ENCODE measurements at regions not wholly inside any gene's neighbourhood (a gene's known extent, or its start where the extent isn't known, plus 50 kb on each side); places are given as distances from the start of the nearest gene placed in this dataset.

GRCh38 chr13:104132849-104133248 lies 1066.6 kb upstream of the SLC10A2 start:
- 58 to 69% (median 61%) methylated on average over 5 of the region's 5 CpGs for WGBS, 3 donors

GRCh38 chr13:104114101-104114500 lies 1047.9 kb upstream of the SLC10A2 start:
- H3K27ac ChIP-seq (ENCODE audit: low read depth in 1 of 3, low read length in 2 of 3) = no peak overlapping the region
- no peak for FAIRE-seq
- no peaks in the 10 kb centered on the region for H3K9me3 ChIP-seq (ENCODE audit: control insufficient read depth in 2 of 2, insufficient read depth in 1 of 2, low read depth in 1 of 2, low read length in 1 of 2)
- no peaks in the 10 kb centered on the region for H3K27me3 ChIP-seq (ENCODE audit: control insufficient read depth in 3 of 3, insufficient read depth in 3 of 3, low read length in 3 of 3)
- no peaks in the 10 kb centered on the region for H3K36me3 ChIP-seq (ENCODE audit: control insufficient read depth in 3 of 3, insufficient read depth in 2 of 3, low read depth in 1 of 3, low read length in 3 of 3)
- WGBS, 3 donors = 45 to 54% (median 48%) methylated on average over 5 of the region's 5 CpGs
- H3K4me1 ChIP-seq (ENCODE audit: control insufficient read depth in 3 of 3, insufficient read depth in 2 of 3, low read depth in 1 of 3, low read length in 2 of 3) = no peaks in the 10 kb centered on the region
- no peak overlapping the region for H3K4me3 ChIP-seq (ENCODE audit: low read depth in 1 of 3, low read length in 3 of 3)
- DNase-seq = no peak

More at GRCh38 chr13:104132849-104133248, 1066.6 kb upstream of the SLC10A2 start:
- no peaks in the 10 kb centered on the region for H3K36me3 ChIP-seq (ENCODE audit: control insufficient read depth in 3 of 3, insufficient read depth in 2 of 3, low read depth in 1 of 3, low read length in 3 of 3)
- no peaks in the 10 kb centered on the region for H3K4me1 ChIP-seq (ENCODE audit: control insufficient read depth in 3 of 3, insufficient read depth in 2 of 3, low read depth in 1 of 3, low read length in 2 of 3)
- H3K4me3 ChIP-seq (ENCODE audit: low read depth in 1 of 3, low read length in 3 of 3) = no peak overlapping the region
- H3K27me3 ChIP-seq (ENCODE audit: control insufficient read depth in 3 of 3, insufficient read depth in 3 of 3, low read length in 3 of 3) = no peaks in the 10 kb centered on the region
- DNase-seq = no peak
- no peak for FAIRE-seq
- no peaks in the 10 kb centered on the region for H3K9me3 ChIP-seq (ENCODE audit: control insufficient read depth in 2 of 2, insufficient read depth in 1 of 2, low read depth in 1 of 2, low read length in 1 of 2)
- H3K27ac ChIP-seq (ENCODE audit: low read depth in 1 of 3, low read length in 2 of 3) = no peak overlapping the region

DNA sequence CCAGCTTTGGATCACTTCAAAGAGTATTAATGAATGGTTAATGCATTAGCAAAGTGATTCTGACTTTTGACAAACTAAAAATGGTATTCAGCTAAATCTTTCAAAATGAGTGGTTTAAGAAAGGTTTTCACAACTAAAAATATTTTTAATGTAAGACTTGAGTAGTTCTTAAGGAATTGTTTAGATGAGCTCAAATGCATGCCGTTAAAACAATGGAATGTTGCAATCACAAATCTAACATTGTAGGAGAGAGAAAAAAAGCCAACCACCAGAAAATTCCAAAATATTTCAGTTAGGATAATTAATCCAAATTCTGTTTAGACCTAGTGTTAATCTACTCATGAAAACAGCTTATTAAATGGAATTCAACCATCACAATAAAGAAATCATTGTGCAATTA lies 1044.8 kb upstream of the SLC10A2 start:
- WGBS, 3 donors = 65 to 83% (median 80%) methylated on average over 1 of the region's 1 CpG
- Histone ChIP-seq H3K4me3 (ENCODE audit: low read depth in 1 of 3, low read length in 3 of 3) (no peak overlapping the region), H3K9me3 (ENCODE audit: control insufficient read depth in 2 of 2, insufficient read depth in 1 of 2, low read depth in 1 of 2, low read length in 1 of 2) (no peaks in the 10 kb centered on the region), H3K27ac (ENCODE audit: low read depth in 1 of 3, low read length in 2 of 3) (no peak overlapping the region), H3K4me1 (ENCODE audit: control insufficient read depth in 3 of 3, insufficient read depth in 2 of 3, low read depth in 1 of 3, low read length in 2 of 3) (no peaks in the 10 kb centered on the region), H3K27me3 (ENCODE audit: control insufficient read depth in 3 of 3, insufficient read depth in 3 of 3, low read length in 3 of 3) (no peaks in the 10 kb centered on the region), H3K36me3 (ENCODE audit: control insufficient read depth in 3 of 3, insufficient read depth in 2 of 3, low read depth in 1 of 3, low read length in 3 of 3) (no peaks in the 10 kb centered on the region)
- FAIRE-seq = no peak
- DNase-seq = no peak

- H3K9me3 ChIP-seq (ENCODE audit: control insufficient read depth in 2 of 2, insufficient read depth in 1 of 2, low read depth in 1 of 2, low read length in 1 of 2) = no peaks in the 10 kb centered on the region
- H3K36me3 ChIP-seq (ENCODE audit: control insufficient read depth in 3 of 3, insufficient read depth in 2 of 3, low read depth in 1 of 3, low read length in 3 of 3) = no peaks in the 10 kb centered on the region
- no peak overlapping the region for H3K4me3 ChIP-seq (ENCODE audit: low read depth in 1 of 3, low read length in 3 of 3)
- H3K27me3 ChIP-seq (ENCODE audit: control insufficient read depth in 3 of 3, insufficient read depth in 3 of 3, low read length in 3 of 3) = no peaks in the 10 kb centered on the region
- WGBS, 3 donors = 71 to 74% (median 73%) methylated on average over 9 of the region's 9 CpGs
- FAIRE-seq (no peak), DNase-seq (no peak)
- no peaks in the 10 kb centered on the region for H3K4me1 ChIP-seq (ENCODE audit: control insufficient read depth in 3 of 3, insufficient read depth in 2 of 3, low read depth in 1 of 3, low read length in 2 of 3)
- H3K27ac ChIP-seq (ENCODE audit: low read depth in 1 of 3, low read length in 2 of 3) = no peak overlapping the region
Measured at GRCh38 chr13:104106705-104107393, 1040.6 kb upstream of the SLC10A2 start.

- Histone ChIP-seq H3K9me3 (ENCODE audit: control insufficient read depth in 2 of 2, insufficient read depth in 1 of 2, low read depth in 1 of 2, low read length in 1 of 2) (no peaks in the 10 kb centered on the region), H3K27me3 (ENCODE audit: control insufficient read depth in 3 of 3, insufficient read depth in 3 of 3, low read length in 3 of 3) (no peaks in the 10 kb centered on the region), H3K4me1 (ENCODE audit: control insufficient read depth in 3 of 3, insufficient read depth in 2 of 3, low read depth in 1 of 3, low read length in 2 of 3) (no peaks in the 10 kb centered on the region), H3K27ac (ENCODE audit: low read depth in 1 of 3, low read length in 2 of 3) (no peak overlapping the region), H3K36me3 (ENCODE audit: control insufficient read depth in 3 of 3, insufficient read depth in 2 of 3, low read depth in 1 of 3, low read length in 3 of 3) (no peaks in the 10 kb centered on the region), H3K4me3 (ENCODE audit: low read depth in 1 of 3, low read length in 3 of 3) (no peak overlapping the region)
- no peak for DNase-seq
- WGBS, 3 donors = 33 to 58% (median 46%) methylated on average over 7 of the region's 7 CpGs
- FAIRE-seq = peak; percentile 10
Measured at GRCh38 chr13:104105418-104106355, 1039.5 kb upstream of the SLC10A2 start.

DNA sequence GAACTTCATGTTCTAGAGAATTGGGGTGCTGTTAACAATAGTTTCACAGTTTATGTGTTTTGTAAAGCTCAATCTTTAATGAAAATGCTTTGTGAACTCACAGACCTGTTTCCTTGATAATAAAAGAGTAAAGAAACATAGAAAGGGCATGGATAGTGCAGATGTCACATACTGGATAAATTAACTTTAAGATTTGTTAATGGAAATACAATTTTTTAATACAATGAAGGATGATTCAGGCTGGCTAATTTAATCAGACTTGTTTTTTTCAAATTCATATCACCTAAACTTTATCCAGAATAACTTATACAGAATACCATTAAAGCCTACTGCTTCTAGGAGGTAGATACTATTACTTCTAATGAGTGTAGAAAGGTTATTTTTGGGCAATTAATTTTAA lies 1033.5 kb upstream of the SLC10A2 start:
- Histone ChIP-seq H3K36me3 (ENCODE audit: control insufficient read depth in 3 of 3, insufficient read depth in 2 of 3, low read depth in 1 of 3, low read length in 3 of 3) (no peaks in the 10 kb centered on the region), H3K4me1 (ENCODE audit: control insufficient read depth in 3 of 3, insufficient read depth in 2 of 3, low read depth in 1 of 3, low read length in 2 of 3) (no peaks in the 10 kb centered on the region), H3K9me3 (ENCODE audit: control insufficient read depth in 2 of 2, insufficient read depth in 1 of 2, low read depth in 1 of 2, low read length in 1 of 2) (no peaks in the 10 kb centered on the region), H3K27me3 (ENCODE audit: control insufficient read depth in 3 of 3, insufficient read depth in 3 of 3, low read length in 3 of 3) (no peaks in the 10 kb centered on the region), H3K4me3 (ENCODE audit: low read depth in 1 of 3, low read length in 3 of 3) (no peak overlapping the region), H3K27ac (ENCODE audit: low read depth in 1 of 3, low read length in 2 of 3) (no peak overlapping the region)
- FAIRE-seq (no peak), DNase-seq (no peak)

DNA sequence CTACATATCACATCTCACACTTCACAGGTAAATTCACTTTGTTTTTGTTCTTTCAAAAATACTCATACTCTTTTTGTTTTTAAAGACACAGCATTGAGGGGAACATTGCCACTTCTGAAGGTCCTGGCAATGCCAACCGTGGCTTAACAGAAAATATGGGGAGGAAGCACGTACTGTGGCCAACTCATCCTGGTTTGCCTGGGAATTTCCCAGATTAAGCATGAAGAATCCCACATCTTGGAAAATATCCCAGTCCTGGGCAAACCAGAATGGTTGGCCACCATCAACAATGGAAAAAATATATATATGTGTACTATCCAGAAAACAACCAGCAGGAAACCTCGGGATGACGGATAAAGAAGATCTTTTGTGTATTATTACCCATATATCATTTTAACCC lies 1032.2 kb upstream of the SLC10A2 start:
- H3K4me1 ChIP-seq (ENCODE audit: control insufficient read depth in 3 of 3, insufficient read depth in 2 of 3, low read depth in 1 of 3, low read length in 2 of 3) = no peaks in the 10 kb centered on the region
- DNase-seq (no peak), FAIRE-seq (no peak)
- no peaks in the 10 kb centered on the region for H3K36me3 ChIP-seq (ENCODE audit: control insufficient read depth in 3 of 3, insufficient read depth in 2 of 3, low read depth in 1 of 3, low read length in 3 of 3)
- no peaks in the 10 kb centered on the region for H3K9me3 ChIP-seq (ENCODE audit: control insufficient read depth in 2 of 2, insufficient read depth in 1 of 2, low read depth in 1 of 2, low read length in 1 of 2)
- no peak overlapping the region for H3K4me3 ChIP-seq (ENCODE audit: low read depth in 1 of 3, low read length in 3 of 3)
- 84 to 90% (median 87%) methylated on average over 4 of the region's 4 CpGs for whole genome bisulfite sequencing, 3 donors
- no peak overlapping the region for H3K27ac ChIP-seq (ENCODE audit: low read depth in 1 of 3, low read length in 2 of 3)
- no peaks in the 10 kb centered on the region for H3K27me3 ChIP-seq (ENCODE audit: control insufficient read depth in 3 of 3, insufficient read depth in 3 of 3, low read length in 3 of 3)

- Histone ChIP-seq H3K4me1 (ENCODE audit: control insufficient read depth in 3 of 3, insufficient read depth in 2 of 3, low read depth in 1 of 3, low read length in 2 of 3) (no peaks in the 10 kb centered on the region), H3K27me3 (ENCODE audit: control insufficient read depth in 3 of 3, insufficient read depth in 3 of 3, low read length in 3 of 3) (no peaks in the 10 kb centered on the region), H3K36me3 (ENCODE audit: control insufficient read depth in 3 of 3, insufficient read depth in 2 of 3, low read depth in 1 of 3, low read length in 3 of 3) (no peaks in the 10 kb centered on the region), H3K27ac (ENCODE audit: low read depth in 1 of 3, low read length in 2 of 3) (no peak overlapping the region), H3K4me3 (ENCODE audit: low read depth in 1 of 3, low read length in 3 of 3) (no peak overlapping the region), H3K9me3 (ENCODE audit: control insufficient read depth in 2 of 2, insufficient read depth in 1 of 2, low read depth in 1 of 2, low read length in 1 of 2) (peaks cover 0 to 6% of the 10 kb centered on the region in 2 donors)
- FAIRE-seq (no peak), DNase-seq (no peak)
- 59 to 83% (median 77%) methylated on average over 5 of the region's 5 CpGs for WGBS, 3 donors
Measured at GRCh38 chr13:104086759-104087158, 1020.5 kb upstream of the SLC10A2 start.
